Mucosa of rectum (tissue), 2 donors: ENCODE measurements at regions not wholly inside any gene's neighbourhood (a gene's known extent, or its start where the extent isn't known, plus 50 kb on each side); places are given as distances from the start of the nearest gene placed in this dataset.

Experiments
- H3K27ac ChIP-seq, 2 donors: one replicate each; pipeline ENCODE4 v1.7.0; 2013; ENCODE audit warnings: inconsistent platforms in 2 of 2, low read depth in 2 of 2, low read length in 2 of 2
- H3K27me3 ChIP-seq, 2 donors: one replicate each; pipeline ENCODE4 v1.7.0; 2013; ENCODE audit warnings: low read length in 2 of 2; ENCODE audit not compliant: control insufficient read depth in 2 of 2, insufficient read depth in 2 of 2
- H3K36me3 ChIP-seq, 2 donors: one replicate each; pipeline ENCODE4 v1.7.0; 2013; ENCODE audit warnings: low read length in 2 of 2; ENCODE audit not compliant: control insufficient read depth in 2 of 2, insufficient read depth in 2 of 2
- H3K4me1 ChIP-seq, 2 donors: one replicate each; pipeline ENCODE4 v1.7.0; 2013; ENCODE audit warnings: low read length in 2 of 2, mild to moderate bottlenecking in 1 of 2; ENCODE audit not compliant: control insufficient read depth in 2 of 2, insufficient read depth in 2 of 2
- H3K4me3 ChIP-seq, 2 donors: one replicate each; pipeline ENCODE4 v1.7.0; 2013; ENCODE audit warnings: low read length in 2 of 2
- H3K9ac ChIP-seq, 2 donors: one replicate each; pipeline ENCODE4 v1.7.0; 2013; ENCODE audit warnings: low read length in 2 of 2, low read depth in 1 of 2, mild to moderate bottlenecking in 1 of 2
- H3K9me3 ChIP-seq, 2 donors: one replicate each; pipeline ENCODE4 v1.7.0; 2013; ENCODE audit warnings: low read length in 2 of 2; ENCODE audit not compliant: control insufficient read depth in 2 of 2
- donor health status: healthy.
- donor health status: Normal muscosa, but diverticular disease.

DNA sequence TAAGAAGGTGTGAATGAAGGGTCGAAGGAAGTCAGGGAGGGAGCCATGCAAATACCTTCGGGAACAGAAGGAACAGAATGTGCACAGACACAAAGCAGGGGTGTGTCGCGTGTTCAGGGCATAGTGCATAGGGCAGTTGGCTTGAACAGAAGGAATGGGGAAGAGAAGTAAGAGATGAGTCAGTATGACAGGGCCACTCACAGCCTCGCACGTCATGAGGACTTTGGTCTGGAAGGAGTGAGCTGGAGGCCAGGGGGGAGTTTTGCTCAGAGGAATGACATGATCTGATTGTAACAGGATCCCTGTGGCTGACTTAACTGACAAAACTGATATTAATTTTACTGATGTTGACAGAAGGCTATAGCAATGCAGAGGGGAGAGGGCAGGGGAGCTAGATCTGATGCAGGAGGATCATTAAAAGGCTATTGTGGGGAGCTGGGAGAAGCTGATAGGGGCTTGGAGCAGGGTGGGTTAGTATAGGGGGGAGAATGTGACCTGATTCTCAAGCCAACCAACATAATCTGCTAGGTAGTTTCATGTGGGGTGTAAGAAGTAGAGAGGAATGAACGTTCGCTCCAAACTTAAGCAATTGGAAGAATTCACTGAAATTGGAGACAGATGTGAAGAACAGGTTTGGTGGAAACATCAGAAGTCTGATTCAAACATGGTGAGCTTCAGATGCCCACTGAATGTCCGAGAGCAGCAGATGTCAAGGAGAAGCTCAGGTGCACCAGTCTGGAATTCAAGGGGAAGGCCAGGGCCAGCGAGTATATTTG is 60.4 kb upstream of the COPS8 start:
- Histone ChIP-seq H3K9me3 (no peaks in the 10 kb centered on the region), H3K27ac (peak overlapping the region in 1 of 2 donors; percentile 79), H3K9ac (no peak overlapping the region), H3K27me3 (no peaks in the 10 kb centered on the region), H3K4me1 (peaks cover 3 to 6% of the 10 kb centered on the region in 2 donors), H3K36me3 (no peaks in the 10 kb centered on the region), H3K4me3 (no peak overlapping the region)

DNA sequence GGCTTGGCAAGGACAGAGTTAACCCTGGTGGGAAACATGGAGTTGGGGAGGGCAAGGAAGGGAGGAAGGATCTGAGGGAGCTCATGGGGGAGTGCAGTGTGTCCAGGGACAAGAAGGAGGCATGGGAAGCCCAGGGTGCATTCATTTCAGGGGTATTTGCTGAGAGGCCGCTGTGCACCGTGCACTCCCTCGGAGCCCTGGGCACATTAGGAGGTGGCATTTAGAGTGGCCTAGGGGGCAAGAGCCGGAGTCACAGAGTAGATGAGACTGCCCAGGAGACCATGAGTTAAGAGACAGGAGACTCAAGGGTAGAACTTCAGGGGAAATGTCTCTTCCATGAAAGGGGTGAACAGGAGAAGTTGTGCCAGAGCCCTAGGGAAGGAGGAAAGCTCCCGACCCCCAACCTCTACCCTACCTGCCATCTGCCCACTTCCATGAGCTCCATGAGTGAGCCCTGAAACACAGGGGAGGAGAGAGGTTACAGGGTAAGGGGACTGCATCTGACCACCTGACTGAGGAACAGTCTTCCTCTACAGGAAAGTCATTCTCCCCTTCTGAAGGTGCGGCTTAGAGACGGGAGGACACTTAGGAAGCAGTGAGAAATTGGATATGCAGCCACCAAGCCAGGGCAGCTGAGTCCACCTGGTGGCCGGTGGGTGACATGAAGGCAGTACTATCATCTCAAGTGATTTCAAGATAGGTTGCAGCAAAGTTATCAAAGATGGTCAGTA is 58.5 kb upstream of the COPS8 start:
- Histone ChIP-seq H3K27ac (no peak overlapping the region), H3K36me3 (no peaks in the 10 kb centered on the region), H3K4me1 (peaks cover 3 to 6% of the 10 kb centered on the region in 2 donors), H3K4me3 (no peak overlapping the region), H3K9ac (no peak overlapping the region), H3K27me3 (no peaks in the 10 kb centered on the region), H3K9me3 (no peaks in the 10 kb centered on the region)

DNA sequence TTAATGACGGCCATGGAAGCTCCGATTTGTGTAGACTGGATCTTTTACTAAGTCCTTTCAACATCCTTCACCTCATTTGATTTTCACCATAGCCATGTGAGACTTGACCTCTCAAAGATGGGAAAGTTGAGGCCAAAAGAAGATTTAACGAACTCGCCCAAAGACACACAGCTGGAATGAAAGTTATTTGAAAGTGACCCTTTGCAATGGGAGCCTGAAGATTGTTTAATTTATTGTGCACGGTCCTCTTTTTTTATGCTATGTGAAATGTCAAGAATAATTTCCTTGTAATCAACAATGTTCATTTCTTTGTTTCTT is 58.0 kb upstream of the COPS8 start:
- Histone ChIP-seq H3K27ac (no peak overlapping the region), H3K9me3 (no peaks in the 10 kb centered on the region), H3K36me3 (no peaks in the 10 kb centered on the region), H3K4me1 (peaks cover 3 to 6% of the 10 kb centered on the region in 2 donors), H3K9ac (no peak overlapping the region), H3K4me3 (no peak overlapping the region), H3K27me3 (no peaks in the 10 kb centered on the region)

DNA sequence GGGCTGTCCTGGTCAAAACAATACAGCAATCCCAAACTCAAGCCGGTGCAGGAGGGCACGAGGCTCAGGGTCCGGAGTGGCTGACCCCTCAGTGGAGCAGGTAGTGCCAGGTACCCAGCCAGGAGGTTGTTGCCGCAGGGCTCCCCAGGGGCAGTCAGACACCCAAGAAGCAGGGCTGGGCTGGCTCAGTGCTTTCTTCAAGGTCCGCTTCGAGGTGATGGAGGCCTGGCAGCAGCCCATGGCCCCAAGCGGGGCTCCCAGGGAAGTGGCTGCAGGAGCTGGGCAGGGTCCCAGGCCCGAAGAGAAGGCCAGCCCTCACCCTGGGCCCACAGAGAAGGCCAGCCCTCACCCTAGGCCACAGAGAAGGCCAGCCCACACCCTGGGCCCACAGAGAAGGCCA is 55.3 kb upstream of the COPS8 start:
- H3K27ac ChIP-seq = no peak overlapping the region
- no peak overlapping the region for H3K9ac ChIP-seq
- H3K4me3 ChIP-seq = no peak overlapping the region
- no peaks in the 10 kb centered on the region for H3K9me3 ChIP-seq
- no peaks in the 10 kb centered on the region for H3K27me3 ChIP-seq
- H3K36me3 ChIP-seq = no peaks in the 10 kb centered on the region
- peaks cover 3 to 5% of the 10 kb centered on the region in 2 donors for H3K4me1 ChIP-seq

DNA sequence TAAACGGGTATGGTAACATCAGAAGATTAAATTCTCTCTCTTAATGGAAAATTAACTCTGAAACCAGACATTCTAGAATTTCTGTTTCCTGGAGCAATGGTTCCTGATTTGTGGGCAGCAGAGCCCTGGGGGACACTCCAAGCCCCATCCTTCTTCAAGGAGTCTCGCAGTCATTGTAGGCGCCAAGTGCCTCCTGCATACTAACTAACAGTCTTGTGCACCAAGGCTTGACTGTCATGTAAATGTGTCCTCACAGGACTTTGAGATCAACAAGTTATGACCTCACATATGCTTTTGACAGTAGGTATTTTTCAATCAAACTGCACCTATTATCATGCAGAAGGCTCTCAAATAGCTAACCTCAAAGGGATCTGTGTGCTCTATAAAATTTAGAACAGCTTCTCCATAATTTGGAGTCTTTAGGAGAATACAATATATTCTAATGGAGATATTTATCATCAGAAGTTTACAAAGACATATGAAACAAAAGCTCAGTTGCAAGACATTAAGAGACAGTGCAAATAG is 52.1 kb upstream of the COPS8 start:
- Histone ChIP-seq H3K4me1 (no peaks in the 10 kb centered on the region), H3K9ac (no peak overlapping the region), H3K27me3 (no peaks in the 10 kb centered on the region), H3K4me3 (no peak overlapping the region), H3K36me3 (no peaks in the 10 kb centered on the region), H3K9me3 (no peaks in the 10 kb centered on the region), H3K27ac (no peak overlapping the region)

DNA sequence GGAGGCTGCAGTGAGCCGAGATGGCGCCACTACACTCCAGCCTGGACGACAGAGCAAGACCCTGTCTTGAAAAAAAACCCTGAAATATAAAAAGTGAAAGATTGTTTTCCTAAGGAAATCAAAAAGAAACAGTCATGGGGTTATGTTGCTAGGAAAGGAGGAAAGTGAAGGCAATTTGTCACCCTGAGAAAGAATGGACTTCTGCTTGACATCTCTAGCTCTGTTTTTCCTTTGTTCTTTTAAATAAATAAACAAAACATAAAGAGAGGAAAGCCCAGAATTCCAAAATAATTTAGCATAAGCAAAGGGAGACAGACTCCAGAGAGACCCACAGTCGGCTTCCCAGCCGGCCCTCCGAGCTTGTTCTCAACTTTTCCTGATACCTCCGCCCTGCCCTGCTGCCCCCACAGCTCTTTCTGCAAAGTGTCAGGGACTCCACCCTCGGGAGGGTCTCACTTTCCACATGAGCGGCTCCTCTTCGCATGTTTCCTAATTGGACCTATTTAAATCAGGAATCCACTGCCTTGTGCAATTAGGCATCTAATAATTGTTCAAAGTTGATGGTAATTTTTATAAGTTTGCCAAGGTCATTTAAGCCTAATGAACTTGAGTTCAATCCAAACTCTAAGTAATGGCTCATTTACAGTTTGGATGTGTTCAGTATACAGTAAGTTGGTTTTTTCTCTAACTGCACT is 49.8 kb upstream of the COPS8 start:
- Histone ChIP-seq H3K36me3 (no peaks in the 10 kb centered on the region), H3K27ac (no peak overlapping the region), H3K4me1 (no peaks in the 10 kb centered on the region), H3K9me3 (no peaks in the 10 kb centered on the region), H3K4me3 (no peak overlapping the region), H3K9ac (no peak overlapping the region), H3K27me3 (no peaks in the 10 kb centered on the region)
